Fibroblast of mammary gland (primary cell): ENCODE measurements at regions not wholly inside any gene's neighbourhood (a gene's known extent, or its start where the extent isn't known, plus 50 kb on each side); places are given as distances from the start of the nearest gene placed in this dataset.
A peak's percentile ranks its signal among the peaks of the same experiment; 100 is the strongest.
"Not testable (repeated sequence)": the region's sequence is repeated elsewhere in the genome, so short reads cannot be mapped to it uniquely, and the experiment has no call there.

Experiments
- DNase-seq: peaks from one replicate; pipeline ENCODE4 v3.0.0-alpha.2; 2010; ENCODE audit warnings: low read depth
- H3K4me3 ChIP-seq: 2 replicates; pipeline ENCODE4 v1.5.1; 2011; ENCODE audit warnings: low read depth, mild to moderate bottlenecking, low read length, moderate library complexity; ENCODE audit not compliant: control insufficient read depth
- CTCF ChIP-seq: conservative IDR thresholded peaks from 2 replicates; pipeline ENCODE4 v1.5.1; 2011; ENCODE audit warnings: low read depth, low read length, inconsistent platforms; ENCODE audit not compliant: control insufficient read depth, insufficient read depth

GRCh38 chr4:118410138-118410537 is 57.3 kb upstream of the PRSS12 start:
- TF ChIP-seq CTCF = no peak
- peak; percentile 55 for DNase-seq
- H3K4me3 ChIP-seq = no peak overlapping the region

- TF ChIP-seq CTCF = no peak
- DNase-seq = no peak
- H3K4me3 ChIP-seq = no peak overlapping the region
These were observed 64.5 kb upstream of the PRSS12 start for GRCh38 chr4:118417325-118417724.

- not testable (repeated sequence) for DNase-seq, H3K4me3 ChIP-seq
These were observed 65.0 kb upstream of the PRSS12 start for GRCh38 chr4:118417800-118418199.

GRCh38 chr4:118418396-118418795 is 65.6 kb upstream of the PRSS12 start:
- DNase-seq, H3K4me3 ChIP-seq: not testable (repeated sequence)

GRCh38 chr4:118419626-118420025 is 66.8 kb upstream of the PRSS12 start:
- not testable (repeated sequence) for DNase-seq, H3K4me3 ChIP-seq

- DNase-seq = peak; percentile 22
- not testable (repeated sequence) for H3K4me3 ChIP-seq
- peak; percentile 39 for TF ChIP-seq CTCF
These were observed 71.3 kb upstream of the PRSS12 start for GRCh38 chr4:118424062-118424461.

GRCh38 chr4:118428881-118429280 is 76.1 kb upstream of the PRSS12 start:
- not testable (repeated sequence) for DNase-seq, H3K4me3 ChIP-seq

GRCh38 chr4:118432359-118432758 is 79.6 kb upstream of the PRSS12 start:
- not testable (repeated sequence) for DNase-seq, H3K4me3 ChIP-seq

GRCh38 chr4:118433612-118434375 is 81.0 kb upstream of the PRSS12 start:
- H3K4me3 ChIP-seq, DNase-seq: not testable (repeated sequence)

GRCh38 chr4:118435415-118435814 is 82.6 kb upstream of the PRSS12 start:
- not testable (repeated sequence) for DNase-seq, H3K4me3 ChIP-seq

- not testable (repeated sequence) for DNase-seq, H3K4me3 ChIP-seq
These were observed 89.5 kb upstream of the PRSS12 start for GRCh38 chr4:118442115-118442837.

GRCh38 chr4:118447397-118447796 is 94.6 kb upstream of the PRSS12 start:
- not testable (repeated sequence) for H3K4me3 ChIP-seq, DNase-seq

- not testable (repeated sequence) for H3K4me3 ChIP-seq
These were observed 102.1 kb upstream of the PRSS12 start for GRCh38 chr4:118454857-118455256.

GRCh38 chr4:118461435-118461834 is 108.6 kb upstream of the PRSS12 start:
- peak; percentile 77 for DNase-seq
- not testable (repeated sequence) for H3K4me3 ChIP-seq

More at GRCh38 chr4:118454857-118455256, 102.1 kb upstream of the PRSS12 start:
- DNase-seq = peak; percentile 23

GRCh38 chr4:118465831-118466230 is 113.0 kb upstream of the PRSS12 start:
- H3K4me3 ChIP-seq = not testable (repeated sequence)
- DNase-seq = peak; percentile 15
